Mesenchymal stem cell (in vitro differentiated cells and primary cell): ENCODE measurements at regions not wholly inside any gene's neighbourhood (a gene's known extent, or its start where the extent isn't known, plus 50 kb on each side); places are given as distances from the start of the nearest gene placed in this dataset.

Experiments used
- DNase-seq: peaks from one replicate; pipeline ENCODE4 v3.0.0-alpha.2; 2013
- H2AFZ ChIP-seq: one replicate; pipeline ENCODE4 v1.6.1; 2013; ENCODE audit warnings: low read depth, mild to moderate bottlenecking, control low read depth, inconsistent platforms, low read length, moderate library complexity
- H2AK5ac ChIP-seq: 2 replicates; pipeline ENCODE4 v1.6.1; 2013; ENCODE audit warnings: low read length, moderate library complexity, mild to moderate bottlenecking, inconsistent platforms; ENCODE audit not compliant: severe bottlenecking
- H2BK120ac ChIP-seq: one replicate; pipeline ENCODE4 v1.6.1; 2013; ENCODE audit warnings: low read depth, mild to moderate bottlenecking, inconsistent platforms, low read length, moderate library complexity
- H2BK12ac ChIP-seq, 2 experiments: one replicate each; pipeline ENCODE4 v1.6.1; 2013; ENCODE audit warnings: inconsistent platforms in 2 of 2, low read length in 2 of 2, mild to moderate bottlenecking in 2 of 2, moderate library complexity in 2 of 2, control low read depth in 1 of 2
- H2BK15ac ChIP-seq: one replicate; pipeline ENCODE4 v1.6.1; 2013; ENCODE audit warnings: mild to moderate bottlenecking, low read depth, inconsistent platforms; ENCODE audit not compliant: poor library complexity, severe bottlenecking
- H2BK5ac ChIP-seq: 2 replicates; pipeline ENCODE4 v1.6.1; 2013; ENCODE audit warnings: low read depth, mild to moderate bottlenecking, low read length, control low read depth, inconsistent platforms; ENCODE audit not compliant: poor library complexity, severe bottlenecking
- H3K14ac ChIP-seq, 2 experiments: one replicate each; pipeline ENCODE4 v1.6.1; 2013; ENCODE audit warnings: inconsistent platforms in 2 of 2, low read length in 2 of 2, control low read depth in 1 of 2, mild to moderate bottlenecking in 1 of 2, moderate library complexity in 1 of 2
- H3K18ac ChIP-seq, 2 experiments: one replicate each; pipeline ENCODE4 v1.6.1; 2013; ENCODE audit warnings: inconsistent platforms in 2 of 2, low read length in 2 of 2, control low read depth in 1 of 2, low read depth in 1 of 2, mild to moderate bottlenecking in 1 of 2
- H3K23ac ChIP-seq, 2 experiments: one replicate each; pipeline ENCODE4 v1.6.1; 2013; ENCODE audit warnings: inconsistent platforms in 2 of 2, low read length in 2 of 2, mild to moderate bottlenecking in 2 of 2, moderate library complexity in 2 of 2, control low read depth in 1 of 2
- H3K27ac ChIP-seq: 2 replicates; pipeline ENCODE4 v1.5.1; 2013; ENCODE audit warnings: mild to moderate bottlenecking, moderate library complexity, low read length, control low read depth, inconsistent platforms; ENCODE audit not compliant: poor library complexity, severe bottlenecking
- H3K27me3 ChIP-seq, 2 experiments: 2 replicates each; pipeline versions ENCODE4 v1.6.1 to v1.7.0; 2013; ENCODE audit warnings: low read length in 2 of 2, mild to moderate bottlenecking in 2 of 2, moderate library complexity in 2 of 2, control low read depth in 1 of 2, inconsistent platforms in 1 of 2; ENCODE audit not compliant: control insufficient read depth in 1 of 2, insufficient read depth in 1 of 2
- H3K36me3 ChIP-seq, 2 experiments: 2 replicates each; pipeline versions ENCODE4 v1.6.1 to v1.7.0; 2013; ENCODE audit warnings: low read length in 2 of 2, control low read depth in 1 of 2, inconsistent platforms in 1 of 2, low read depth in 1 of 2, mild to moderate bottlenecking in 1 of 2; ENCODE audit not compliant: insufficient read depth in 2 of 2, control insufficient read depth in 1 of 2
- H3K4ac ChIP-seq, 2 experiments: one replicate each; pipeline ENCODE4 v1.6.1; 2013; ENCODE audit warnings: inconsistent platforms in 2 of 2, low read length in 2 of 2, mild to moderate bottlenecking in 2 of 2, moderate library complexity in 2 of 2, control low read depth in 1 of 2, low read depth in 1 of 2
- H3K4me1 ChIP-seq: 2 replicates; pipeline ENCODE4 v1.6.1; 2013; ENCODE audit warnings: low read depth, low read length, control low read depth; ENCODE audit not compliant: control insufficient read depth, insufficient read depth
- H3K4me2 ChIP-seq: 2 replicates; pipeline ENCODE4 v1.6.1; 2013; ENCODE audit warnings: low read length, mild to moderate bottlenecking, inconsistent platforms; ENCODE audit not compliant: poor library complexity, severe bottlenecking
- H3K4me3 ChIP-seq, 2 experiments: 2 replicates each; pipeline versions ENCODE4 v1.5.1 to v1.7.0; 2013; ENCODE audit warnings: low read length in 2 of 2, mild to moderate bottlenecking in 2 of 2, control low read depth in 1 of 2, low read depth in 1 of 2; ENCODE audit not compliant: insufficient read depth in 1 of 2
- H3K79me1 ChIP-seq: replicated peaks from 2 replicates; pipeline ENCODE4 v1.6.1; 2013; ENCODE audit warnings: mild to moderate bottlenecking, control low read depth, low read length, inconsistent platforms; ENCODE audit not compliant: poor library complexity, severe bottlenecking
- H3K9ac ChIP-seq: 2 replicates; pipeline ENCODE4 v1.7.0; 2013; ENCODE audit warnings: mild to moderate bottlenecking, low read length, moderate library complexity
- H3K9me3 ChIP-seq: 2 replicates; pipeline ENCODE4 v1.7.0; 2013; ENCODE audit warnings: mild to moderate bottlenecking, low read length; ENCODE audit not compliant: control insufficient read depth
- H4K8ac ChIP-seq: one replicate; pipeline ENCODE4 v1.6.1; 2013; ENCODE audit warnings: inconsistent platforms, mild to moderate bottlenecking, low read length, moderate library complexity
- H4K91ac ChIP-seq: one replicate; pipeline ENCODE4 v1.6.1; 2013; ENCODE audit warnings: mild to moderate bottlenecking, low read length, inconsistent platforms
- WGBS: methylation state at CpG from one replicate; pipeline ENCODE4 v1.1.7; 2013; ENCODE audit warnings: mixed read lengths; 5-methylcytosine and 5-hydroxymethylcytosine counted together

DNA sequence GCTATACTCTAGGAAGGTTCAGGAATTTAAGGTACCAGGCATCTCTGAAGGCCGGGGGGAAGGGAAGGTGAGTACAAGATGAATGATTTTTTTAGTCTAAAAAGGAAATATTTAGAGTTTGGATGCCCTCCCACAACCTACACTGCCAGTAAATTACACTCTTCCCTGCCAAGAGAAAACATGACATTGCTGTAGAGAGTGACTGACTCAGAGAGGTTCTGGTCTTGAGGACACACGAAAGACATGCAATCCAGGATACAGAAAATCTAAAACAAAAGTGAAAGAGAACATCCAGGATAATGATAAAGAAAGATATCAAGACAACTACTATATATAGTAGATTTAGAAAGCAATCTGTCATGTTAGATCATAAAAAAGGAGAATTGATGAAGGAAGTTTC lies 200.5 kb downstream of the TYW3 start:
- H2BK15ac ChIP-seq: no peak overlapping the region
- no peak overlapping the region for H3K18ac ChIP-seq
- no peak overlapping the region for H3K23ac ChIP-seq
- H3K36me3 ChIP-seq: no peaks in the 10 kb centered on the region
- peaks cover 6% of the 10 kb centered on the region for H3K9me3 ChIP-seq
- H2AFZ ChIP-seq: no peak overlapping the region
- no peak overlapping the region for H2BK12ac ChIP-seq
- H3K4me3 ChIP-seq: no peak overlapping the region
- H4K8ac ChIP-seq: no peak overlapping the region
- no peak overlapping the region for H3K27ac ChIP-seq
- no peak overlapping the region for H3K4ac ChIP-seq
- H3K9ac ChIP-seq: no peak overlapping the region
- H4K91ac ChIP-seq: no peak overlapping the region
- H2BK120ac ChIP-seq: no peak overlapping the region
- H3K14ac ChIP-seq: no peak overlapping the region
- no peaks in the 10 kb centered on the region for H3K4me1 ChIP-seq
- no peak overlapping the region for H2BK5ac ChIP-seq
- WGBS: no CpG with 5 or more reads among the region's 2 CpGs
- no peak overlapping the region for H2AK5ac ChIP-seq
- DNase-seq: no peak
- H3K79me1 ChIP-seq: no peaks in the 10 kb centered on the region
- no peaks in the 10 kb centered on the region for H3K27me3 ChIP-seq
- no peak overlapping the region for H3K4me2 ChIP-seq

DNA sequence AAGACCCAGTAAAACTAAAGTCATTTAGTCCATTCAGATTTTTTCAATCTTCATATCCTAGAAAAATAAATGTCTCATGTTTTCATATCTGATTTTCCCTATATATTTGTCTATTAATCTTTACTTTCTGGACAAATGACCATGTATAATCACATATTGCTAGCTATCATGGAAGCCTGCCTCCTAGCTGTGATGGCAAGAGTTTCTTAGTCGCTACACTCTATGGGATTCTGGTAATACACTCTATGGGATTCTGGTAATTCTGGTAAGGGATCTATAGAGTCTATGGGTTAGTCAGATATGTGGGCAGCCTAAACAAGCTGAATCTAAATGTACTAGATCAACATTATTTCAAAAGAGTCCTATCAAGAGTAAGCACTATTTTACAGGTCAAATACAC lies 198.7 kb upstream of the LHX8 start:
- Histone ChIP-seq H2AFZ (no peak overlapping the region), H2BK120ac (no peak overlapping the region), H3K14ac (no peak overlapping the region), H3K9ac (no peak overlapping the region), H4K8ac (no peak overlapping the region), H3K4me2 (no peak overlapping the region), H2BK15ac (no peak overlapping the region), H3K79me1 (no peaks in the 10 kb centered on the region), H3K4ac (no peak overlapping the region), H3K36me3 (no peaks in the 10 kb centered on the region), H3K18ac (no peak overlapping the region), H3K27me3 (no peaks in the 10 kb centered on the region), H3K9me3 (no peaks in the 10 kb centered on the region), H3K27ac (no peak overlapping the region), H2BK5ac (no peak overlapping the region), H3K4me1 (no peaks in the 10 kb centered on the region), H3K23ac (no peak overlapping the region), H2AK5ac (no peak overlapping the region), H2BK12ac (no peak overlapping the region), H4K91ac (no peak overlapping the region), H3K4me3 (no peak overlapping the region)
- no peak for DNase-seq
- WGBS: 57% methylated on average over 1 of the region's 1 CpG

DNA sequence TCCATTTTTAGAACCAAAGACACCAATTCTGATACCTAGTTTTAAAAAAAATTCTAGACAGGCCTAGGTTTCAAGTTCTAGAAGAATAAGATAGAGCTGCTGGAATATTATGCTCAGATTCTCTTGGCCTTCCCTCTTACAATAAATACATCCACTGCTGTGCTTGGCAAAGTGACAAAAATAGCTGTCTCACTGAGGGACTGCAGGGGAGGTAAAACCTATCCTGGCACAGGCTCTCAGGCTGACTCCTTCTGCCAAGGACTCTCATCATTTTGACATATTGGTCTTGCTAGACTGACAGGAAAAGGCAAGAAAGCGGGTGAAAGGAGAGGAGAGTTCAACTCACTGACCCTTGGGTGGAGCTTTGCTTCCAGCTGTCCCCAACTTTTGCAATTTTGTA lies 197.0 kb upstream of the LHX8 start:
- 27% methylated on average over 1 of the region's 1 CpG for WGBS
- Histone ChIP-seq H3K4ac (no peak overlapping the region), H4K8ac (no peak overlapping the region), H3K14ac (no peak overlapping the region), H2BK5ac (no peak overlapping the region), H2BK15ac (no peak overlapping the region), H3K79me1 (no peaks in the 10 kb centered on the region), H3K27me3 (no peaks in the 10 kb centered on the region), H4K91ac (no peak overlapping the region), H3K9me3 (no peaks in the 10 kb centered on the region), H3K4me3 (no peak overlapping the region), H3K4me1 (no peaks in the 10 kb centered on the region), H2BK120ac (no peak overlapping the region), H2AFZ (no peak overlapping the region), H3K36me3 (no peaks in the 10 kb centered on the region), H3K27ac (no peak overlapping the region), H3K23ac (no peak overlapping the region), H2BK12ac (no peak overlapping the region), H2AK5ac (no peak overlapping the region), H3K4me2 (peak overlapping the region; percentile 6), H3K18ac (no peak overlapping the region), H3K9ac (no peak overlapping the region)
- no peak for DNase-seq

GRCh38 chr1:74943046-74943445 lies 191.1 kb upstream of the LHX8 start:
- Histone ChIP-seq H2BK5ac (no peak overlapping the region), H3K4me3 (no peak overlapping the region), H3K4me2 (no peak overlapping the region), H2AK5ac (no peak overlapping the region), H3K9ac (no peak overlapping the region), H2BK15ac (no peak overlapping the region), H3K27ac (no peak overlapping the region), H3K9me3 (no peaks in the 10 kb centered on the region), H3K18ac (no peak overlapping the region), H3K36me3 (no peaks in the 10 kb centered on the region), H4K8ac (no peak overlapping the region), H3K14ac (no peak overlapping the region), H2BK12ac (no peak overlapping the region), H3K79me1 (no peaks in the 10 kb centered on the region), H2BK120ac (no peak overlapping the region), H3K4me1 (no peaks in the 10 kb centered on the region), H3K23ac (no peak overlapping the region), H3K27me3 (no peaks in the 10 kb centered on the region), H3K4ac (no peak overlapping the region), H4K91ac (no peak overlapping the region), H2AFZ (no peak overlapping the region)
- WGBS: 94% methylated on average over 1 of the region's 1 CpG
- DNase-seq: no peak
